Adrenal gland (tissue), 9 donors: ENCODE measurements at regions not wholly inside any gene's neighbourhood (a gene's known extent, or its start where the extent isn't known, plus 50 kb on each side); places are given as distances from the start of the nearest gene placed in this dataset.
"Not testable (repeated sequence)": the region's sequence is repeated elsewhere in the genome, so short reads cannot be mapped to it uniquely, and the experiment has no call there.

ENCODE experiments used
- DNase-seq, 7 donors: peaks; one replicate each; pipeline ENCODE4 v3.0.0-alpha.2; 2019 to 2020
- H3K27ac ChIP-seq, 5 donors: fragments of 200-600 bp; sonication (generic) in 4 of 5; 1 replicate in 3 of 5; 2 replicates in 2 of 5; pipeline versions ENCODE4 v1.5.1 to v1.8.0; 2016 to 2020; ENCODE audit warnings: mild to moderate bottlenecking in 1 of 5
- H3K27me3 ChIP-seq: fragments of 200-600 bp; 2 replicates; pipeline ENCODE4 v1.8.0; 2021
- H3K36me3 ChIP-seq, 2 donors: fragments of 200-600 bp; replicated peaks in 1 of 2; 1 replicate in 1 of 2; 2 replicates in 1 of 2; pipeline versions ENCODE4 v1.5.1 to v1.8.0; 2018 to 2022
- H3K4me1 ChIP-seq, 2 donors: fragments of 200-600 bp; replicated peaks in 1 of 2; 1 replicate in 1 of 2; 2 replicates in 1 of 2; pipeline versions ENCODE4 v1.5.1 to v1.8.0; 2018 to 2021
- H3K4me3 ChIP-seq, 4 donors: fragments of 200-600 bp; sonication (generic) in 3 of 4; one replicate each; pipeline ENCODE4 v1.5.1; 2016 to 2018
- H3K9me3 ChIP-seq, 3 donors: fragments of 200-600 bp; sonication (generic) in 1 of 3; replicated peaks in 1 of 3; 1 replicate in 2 of 3; 2 replicates in 1 of 3; pipeline versions ENCODE4 v1.5.1 to v1.8.0; 2016 to 2021
- CTCF ChIP-seq, 6 experiments: fragments of 450-650 bp in 4 of 6; fragments of 200-600 bp in 2 of 6; sonication (generic) in 1 of 6; IDR thresholded peaks; 1 replicate in 5 of 6; 2 replicates in 1 of 6; pipeline versions ENCODE4 v1.5.1 to v1.8.0; 2016 to 2021; ENCODE audit warnings: antibody characterized with exemption in 6 of 6, mild to moderate bottlenecking in 2 of 6, moderate library complexity in 1 of 6
- POLR2A ChIP-seq, 2 donors: fragments of 450-650 bp; IDR thresholded peaks; one replicate each; pipeline ENCODE4 v1.6.1; 2017; ENCODE audit warnings: antibody characterized with exemption in 2 of 2, mild to moderate bottlenecking in 2 of 2, moderate library complexity in 1 of 2
- WGBS, 4 donors: extraction: QIAGEN DNeasy Blood & Tissue Kit in 2 of 4; methylation state at CpG; one replicate each; pipeline versions ENCODE4 v1.1.5 to v1.1.7; 2013 to 2017; 5-methylcytosine and 5-hydroxymethylcytosine counted together
- intact Hi-C, 2 donors: fragments of 100-400 bp; cut with DNase I; formaldehyde crosslinking; loops; one replicate each; pipeline versions ENCODE4 v1.14.1 to v1.15.0; 2022 to 2023
- donor health status: healthy with polysubstance abuse.
- donor health status: Bipolar disorder and iron deficiency.
- donor health status: DM: yes; HTN: yes; CAD: no.
- donor health status: DM: no; HTN: no; CAD: no.
- donor health status: DM: no; HTN: no; CAD: no.

DNA sequence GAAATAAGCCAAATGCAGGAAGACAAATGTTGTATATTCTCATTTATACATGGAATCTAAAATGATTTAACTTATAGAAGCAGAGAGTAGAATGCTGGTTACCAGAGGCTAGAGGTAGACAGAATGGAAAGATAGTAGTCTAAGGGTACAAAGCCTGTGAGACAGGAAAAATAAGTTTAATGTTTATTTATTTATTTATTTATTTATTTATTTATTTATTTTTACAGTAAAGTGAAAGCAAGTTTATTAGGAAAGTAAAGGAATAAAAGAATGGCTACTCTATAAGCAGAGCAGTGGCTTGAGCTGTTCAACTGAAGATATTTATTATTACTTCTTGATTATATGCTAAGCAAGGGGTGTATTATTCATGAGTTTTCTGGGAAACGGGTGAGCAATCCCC is 203.2 kb downstream of the LAS1L start:
- intact Hi-C loops: no loop called here
- Histone ChIP-seq H3K27me3 (no peaks in the 10 kb centered on the region), H3K4me1 (no peaks in the 10 kb centered on the region), H3K36me3 (no peaks in the 10 kb centered on the region), H3K9me3 (no peaks in the 10 kb centered on the region), H3K4me3 (no peak overlapping the region), H3K27ac (no peak overlapping the region)
- TF ChIP-seq CTCF (IDR thresholded peaks at IDR 0.05) (no peak), POLR2A (IDR thresholded peaks at IDR 0.05) (no peak)
- no peak for DNase-seq
- WGBS, 4 donors: 58 to 77% (median 61%) methylated on average over 1 of the region's 1 CpG

DNA sequence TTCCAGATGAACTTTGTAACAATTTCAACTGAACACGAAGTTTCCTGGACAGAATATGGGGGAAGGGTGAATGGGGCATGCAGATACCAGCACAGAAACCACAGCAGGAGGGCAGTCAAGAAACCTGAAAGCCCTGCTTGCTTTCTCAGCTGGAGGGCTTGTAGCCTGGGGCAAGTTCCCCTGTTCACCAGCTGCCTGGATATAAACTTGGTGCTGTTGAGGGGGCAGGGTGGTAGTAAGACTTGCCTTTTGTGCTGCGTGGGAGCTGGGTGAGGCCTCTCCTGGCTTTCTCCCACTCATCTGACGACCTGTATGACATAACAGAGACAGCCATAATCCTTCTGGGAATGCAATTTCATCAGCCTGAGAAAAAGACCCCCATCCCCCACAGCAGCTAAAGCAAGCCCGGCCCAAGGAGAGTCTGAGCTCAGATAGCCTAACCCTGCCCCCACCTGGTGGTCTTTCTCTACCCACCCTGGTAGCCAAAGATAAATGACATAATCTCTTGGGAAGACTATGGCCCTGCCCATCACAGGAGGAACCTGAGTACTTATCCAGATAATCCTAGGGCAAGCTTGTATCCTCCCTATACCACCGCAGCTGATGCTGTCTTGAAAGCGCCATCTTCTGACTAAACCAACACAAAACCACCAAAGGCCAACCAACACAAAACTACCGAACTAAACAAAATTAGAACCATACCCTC is 234.3 kb downstream of the LAS1L start:
- intact Hi-C loops: no loop called here
- peaks cover 0 to 8% (median 0%) of the 10 kb centered on the region in 3 donors for H3K9me3 ChIP-seq
- H3K27ac ChIP-seq: no peak overlapping the region
- no peaks in the 10 kb centered on the region for H3K4me1 ChIP-seq
- DNase-seq: no peak
- H3K36me3 ChIP-seq: no peaks in the 10 kb centered on the region
- 29 to 52% (median 32%) methylated on average over 5 to 7 of the region's 7 CpGs for WGBS, 4 donors
- H3K4me3 ChIP-seq: no peak overlapping the region
- H3K27me3 ChIP-seq: no peaks in the 10 kb centered on the region
- TF ChIP-seq CTCF (IDR thresholded peaks at IDR 0.05) (no peak), POLR2A (IDR thresholded peaks at IDR 0.05) (no peak)

DNA sequence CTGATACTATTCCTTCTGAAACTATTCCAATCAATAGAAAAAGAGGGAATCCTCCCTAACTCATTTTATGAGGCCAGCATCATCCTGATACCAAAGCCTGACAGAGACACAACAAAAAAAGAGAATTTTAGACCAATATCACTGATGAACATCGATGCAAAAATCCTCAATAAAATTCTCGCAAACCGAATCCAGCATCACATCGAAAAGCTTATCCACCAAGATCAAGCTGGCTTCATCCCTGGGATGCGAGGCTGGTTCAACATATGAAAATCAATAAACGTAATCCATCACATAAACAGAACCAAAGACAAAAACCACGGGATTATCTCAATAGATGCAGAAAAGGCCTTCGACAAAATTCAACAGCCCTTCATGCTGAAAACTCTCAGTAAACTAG is 251.7 kb downstream of the LAS1L start:
- H3K27me3 ChIP-seq, H3K4me3 ChIP-seq, H3K4me1 ChIP-seq, H3K27ac ChIP-seq, intact Hi-C loops, H3K9me3 ChIP-seq, H3K36me3 ChIP-seq, DNase-seq: not testable (repeated sequence)
- 88 to 94% (median 89%) methylated on average over 8 of the region's 8 CpGs for WGBS, 4 donors

DNA sequence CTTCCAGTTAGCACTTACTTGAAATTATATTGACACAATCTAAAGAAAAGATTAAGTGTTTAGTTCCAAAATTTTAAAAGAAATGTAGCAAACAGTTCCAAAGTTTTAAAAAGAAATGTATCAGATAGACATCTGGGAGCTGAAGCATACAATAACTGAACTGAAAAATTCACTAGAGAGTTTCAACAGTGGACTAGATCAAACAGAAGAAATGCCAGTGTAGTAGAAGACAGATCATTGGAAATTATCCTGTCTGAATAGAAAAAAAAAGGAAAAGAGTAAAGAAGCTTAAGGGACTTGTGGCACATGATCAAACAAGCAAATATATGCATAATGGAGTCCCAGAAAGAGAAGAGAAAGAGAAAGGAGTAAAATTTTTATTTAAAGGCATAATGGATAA is 261.4 kb downstream of the LAS1L start:
- intact Hi-C loops: no loop called here
- H3K27ac ChIP-seq: no peak overlapping the region
- H3K27me3 ChIP-seq: no peaks in the 10 kb centered on the region
- TF ChIP-seq POLR2A (IDR thresholded peaks at IDR 0.05) (no peak), CTCF (IDR thresholded peaks at IDR 0.05) (no peak)
- no peak for DNase-seq
- no peak overlapping the region for H3K4me3 ChIP-seq
- H3K36me3 ChIP-seq: no peaks in the 10 kb centered on the region
- H3K9me3 ChIP-seq: no peaks in the 10 kb centered on the region
- no peaks in the 10 kb centered on the region for H3K4me1 ChIP-seq

DNA sequence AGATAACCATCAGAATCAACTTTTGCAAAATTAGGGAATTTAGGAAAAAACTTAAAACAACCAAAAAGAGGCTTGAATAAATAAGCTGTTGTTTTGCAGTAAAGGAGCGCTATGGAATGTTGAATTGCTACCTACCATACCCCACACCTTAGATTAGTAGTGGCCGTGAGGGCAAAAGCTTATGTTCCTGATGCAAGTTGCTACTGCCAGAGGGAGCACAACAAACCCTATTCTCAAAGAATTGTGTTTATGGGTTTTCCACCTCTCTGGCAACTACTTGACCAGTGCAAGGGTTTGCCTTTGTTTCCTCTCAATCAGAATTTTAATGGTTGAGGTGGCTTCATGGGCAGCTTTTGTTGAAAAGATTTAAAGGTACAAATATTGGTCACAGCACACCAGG is 268.1 kb downstream of the LAS1L start:
- TF ChIP-seq CTCF (IDR thresholded peaks at IDR 0.05): no peak
- no peak for TF ChIP-seq POLR2A (IDR thresholded peaks at IDR 0.05)
- Histone ChIP-seq H3K4me1 (no peaks in the 10 kb centered on the region), H3K9me3 (no peaks in the 10 kb centered on the region), H3K36me3 (no peaks in the 10 kb centered on the region), H3K27me3 (no peaks in the 10 kb centered on the region), H3K4me3 (no peak overlapping the region), H3K27ac (no peak overlapping the region)
- intact Hi-C loops: no loop called here
- DNase-seq: no peak
- 60 to 82% (median 76%) methylated on average over 1 to 2 of the region's 2 CpGs for WGBS, 4 donors
